ENCODE measurements at regions not wholly inside any gene's neighbourhood (a gene's known extent, or its start where the extent isn't known, plus 50 kb on each side); places are given as distances from the start of the nearest gene placed in this dataset.

GRCh38 chr5:3000631-3001030 lies 249.2 kb upstream of the IRX2 start (continued):
- no peak for TF ChIP-seq PHB2 (IDR thresholded peaks at IDR 0.05; ENCODE audit: low read depth)
- no peak for TF ChIP-seq ZNF561 (CRISPR knock-in tag; conservative IDR thresholded peaks at IDR 0.05)
- no peak for TF ChIP-seq E4F1 (CRISPR knock-in tag; IDR thresholded peaks at IDR 0.05; ENCODE audit: borderline replicate concordance)
- no peak for TF ChIP-seq RBM34 (IDR thresholded peaks at IDR 0.05; ENCODE audit: borderline replicate concordance, insufficient read depth, low read length)
- no peak for TF ChIP-seq PYGO2 (tag; IDR thresholded peaks at IDR 0.05)
- TF ChIP-seq RBM17 (IDR thresholded peaks at IDR 0.05; ENCODE audit: borderline replicate concordance, low read depth, low read length), result no peak

GRCh38 chr5:2999926-3000325 lies 248.4 kb upstream of the IRX2 start:
- no peaks in the 10 kb centered on the region for H3K9me1 ChIP-seq (ENCODE audit: control insufficient read depth, insufficient read depth, low read length)
- ATAC-seq (no peak), FAIRE-seq (no peak), DNase-seq (ENCODE audit: extremely low read depth in 1 of 4, low spot score in 3 of 4) (no peak)
- H3K4me2 ChIP-seq (ENCODE audit: insufficient read depth, low read length), result no peak overlapping the region
- H3K36me3 ChIP-seq (ENCODE audit: control insufficient read depth, insufficient read depth, low read length), result no peaks in the 10 kb centered on the region
- no peak overlapping the region for H3K9ac ChIP-seq (ENCODE audit: insufficient read depth in 1 of 2, low read depth in 2 of 2, low read length in 2 of 2)
- BruUV-seq (replicated peaks), result no TSS peak
- ChIA-PET CTCF (ENCODE audit: low intra/inter-chr PET ratio) (no interaction called here), POLR2A (no interaction called here)
- no peak overlapping the region for H3K27ac ChIP-seq (ENCODE audit: extremely low read depth, low read depth, low read length)
- H3K79me2 ChIP-seq (ENCODE audit: control insufficient read depth, insufficient read depth, low read length), result no peaks in the 10 kb centered on the region
- WGBS (ENCODE audit: insufficient coverage, low coverage, missing lambda C conversion rate), result under 1% methylated on average over 11 of the region's 11 CpGs
- in situ Hi-C loops (cut with MboI), result no loop called here
- peaks cover 6% of the 10 kb centered on the region; the same call in 1 of the 2 replicates for H4K20me1 ChIP-seq (replicated peaks; ENCODE audit: control insufficient read depth, insufficient read depth, low read length)
- H3K9me3 ChIP-seq (replicated peaks; ENCODE audit: control insufficient read depth, insufficient read depth, low read depth, low read length), result no peaks in the 10 kb centered on the region; the same call in 1 of the 2 replicates
- no peak overlapping the region for H2AFZ ChIP-seq (ENCODE audit: low read depth, low read length)
- intact Hi-C loops (cut with micrococcal nuclease), result no loop called here
- H3K4me1 ChIP-seq (replicated peaks in 1 of 2; ENCODE audit: control insufficient read depth in 2 of 2, insufficient read depth in 2 of 2, low read length in 2 of 2), result no peaks in the 10 kb centered on the region
- no peak overlapping the region for H3K4me3 ChIP-seq
- peaks cover 12 to 39% of the 10 kb centered on the region in 2 experiments; a peak in 3 of 5 replicates for H3K27me3 ChIP-seq (ENCODE audit: control insufficient read depth in 2 of 2, insufficient read depth in 2 of 2, low read length in 2 of 2)
- TF ChIP-seq BRD4 (IDR thresholded peaks at IDR 0.05) (no peak), TAF15 (IDR thresholded peaks at IDR 0.05; ENCODE audit: low read depth, low read length) (no peak), TEAD1 (CRISPR knock-in tag; IDR thresholded peaks at IDR 0.05) (no peak), ID3 (CRISPR knock-in tag; IDR thresholded peaks at IDR 0.05) (no peak), ID3 (tag; IDR thresholded peaks at IDR 0.05) (no peak), TCF7 (IDR thresholded peaks at IDR 0.05; ENCODE audit: borderline replicate concordance) (no peak)
